Keratinocyte (primary cell): ENCODE measurements at regions not wholly inside any gene's neighbourhood (a gene's known extent, or its start where the extent isn't known, plus 50 kb on each side); places are given as distances from the start of the nearest gene placed in this dataset.

Experiments
- DNase-seq: peaks from one replicate; pipeline ENCODE4 v3.0.0-alpha.2; 2011; ENCODE audit warnings: low read depth, missing footprints, low spot score
- FAIRE-seq: peaks from 2 replicates; lab custom pipeline; 2011; peaks lifted over from hg19 to GRCh38; lab: Jason Lieb, UNC
- H2AFZ ChIP-seq: 2 replicates; pipeline ENCODE4 v1.6.0; 2012; ENCODE audit warnings: low read length, control low read depth, inconsistent platforms; ENCODE audit not compliant: control insufficient read depth
- H3K27ac ChIP-seq: 2 replicates; pipeline ENCODE4 v1.5.1; 2011; ENCODE audit warnings: low read length; ENCODE audit not compliant: control insufficient read depth, insufficient read depth
- H3K27me3 ChIP-seq: 3 replicates; pipeline ENCODE4 v1.6.0; 2011; ENCODE audit warnings: low read length; ENCODE audit not compliant: control insufficient read depth, insufficient read depth; ENCODE audit errors: extremely low read depth
- H3K36me3 ChIP-seq, 2 experiments: 2 replicates in 1 of 2; 3 replicates in 1 of 2; pipeline ENCODE4 v1.5.1; 2011; ENCODE audit warnings: low read length in 2 of 2, mild to moderate bottlenecking in 1 of 2; ENCODE audit not compliant: control insufficient read depth in 2 of 2, insufficient read depth in 2 of 2; ENCODE audit errors: extremely low read depth in 1 of 2
- H3K4me1 ChIP-seq: 3 replicates; pipeline ENCODE4 v1.5.1; 2011; ENCODE audit warnings: low read length; ENCODE audit not compliant: control insufficient read depth, insufficient read depth; ENCODE audit errors: extremely low read depth
- H3K4me2 ChIP-seq: 3 replicates; pipeline ENCODE4 v1.6.0; 2011; ENCODE audit warnings: low read depth, low read length; ENCODE audit not compliant: control insufficient read depth, insufficient read depth; ENCODE audit errors: extremely low read depth
- H3K4me3 ChIP-seq, 3 experiments: fragments of 200-600 bp in 1 of 3; sonication (generic) in 1 of 3; 2 replicates in 2 of 3; 3 replicates in 1 of 3; pipeline ENCODE4 v1.5.1; 2011 to 2016; ENCODE audit warnings: low read length in 3 of 3, mild to moderate bottlenecking in 3 of 3, control low read depth in 2 of 3, inconsistent platforms in 1 of 3, low read depth in 1 of 3, mixed read lengths in 1 of 3, mixed run types in 1 of 3, moderate library complexity in 1 of 3; ENCODE audit not compliant: control insufficient read depth in 2 of 3, insufficient read depth in 2 of 3; ENCODE audit errors: extremely low read depth in 1 of 3
- H3K79me2 ChIP-seq: 2 replicates; pipeline ENCODE4 v1.6.0; 2012; ENCODE audit warnings: low read length; ENCODE audit not compliant: control insufficient read depth, insufficient read depth
- H3K9ac ChIP-seq: 3 replicates; pipeline ENCODE4 v1.6.0; 2011; ENCODE audit warnings: low read length; ENCODE audit not compliant: control insufficient read depth, insufficient read depth; ENCODE audit errors: extremely low read depth
- H3K9me1 ChIP-seq: 3 replicates; pipeline ENCODE4 v1.6.0; 2011; ENCODE audit warnings: low read length; ENCODE audit not compliant: control insufficient read depth, insufficient read depth; ENCODE audit errors: extremely low read depth
- H3K9me3 ChIP-seq: 2 replicates; pipeline ENCODE4 v1.5.1; 2012; ENCODE audit warnings: low read depth, low read length; ENCODE audit not compliant: control insufficient read depth
- H4K20me1 ChIP-seq: 3 replicates; pipeline ENCODE4 v1.6.0; 2011; ENCODE audit warnings: low read length; ENCODE audit not compliant: control insufficient read depth, insufficient read depth; ENCODE audit errors: extremely low read depth
- CTCF ChIP-seq, 3 experiments: IDR thresholded peaks in 1 of 3; conservative IDR thresholded peaks in 1 of 3; optimal IDR thresholded peaks in 1 of 3; 2 replicates in 2 of 3; 3 replicates in 1 of 3; pipeline versions ENCODE3 to v1.5.1; 2011; ENCODE audit warnings: low read length in 3 of 3, mild to moderate bottlenecking in 3 of 3, moderate library complexity in 2 of 3, control low read depth in 1 of 3, inconsistent platforms in 1 of 3; ENCODE audit not compliant: insufficient read depth in 2 of 3; ENCODE audit errors: extremely low read depth in 1 of 3
- EZH2 ChIP-seq: IDR thresholded peaks from one replicate; pipeline ENCODE4 v1.6.1; 2012; ENCODE audit warnings: inconsistent platforms, mild to moderate bottlenecking, low read length, moderate library complexity
- dilution Hi-C: fragments of 300-500 bp; cut with MboI; formaldehyde crosslinking; loops from one replicate; pipeline ENCODE4 v1.7.0; 2020; ENCODE audit warnings: low sequenced_read_pairs; ENCODE audit not compliant: extremely low pct_ligation_motif_present

GRCh38 chr6:101230866-101231265, 162.6 kb upstream of the GRIK2 start:
- Histone ChIP-seq H3K9me1 (no peaks in the 10 kb centered on the region), H3K27ac (no peak overlapping the region), H3K79me2 (no peaks in the 10 kb centered on the region), H3K27me3 (no peaks in the 10 kb centered on the region), H3K4me1 (no peaks in the 10 kb centered on the region), H3K9ac (no peak overlapping the region), H3K9me3 (no peaks in the 10 kb centered on the region), H3K4me2 (no peak overlapping the region), H4K20me1 (no peaks in the 10 kb centered on the region), H3K4me3 (no peak overlapping the region), H3K36me3 (no peaks in the 10 kb centered on the region), H2AFZ (no peak overlapping the region)
- FAIRE-seq (no peak), DNase-seq (no peak)
- TF ChIP-seq EZH2 (no peak), CTCF (optimal IDR thresholded peaks at IDR 0.05 in 1 of 3, IDR thresholded peaks at IDR 0.05 in 1 of 3, conservative IDR thresholded peaks at IDR 0.05 in 1 of 3; ENCODE audit: extremely low read depth in 1 of 3, insufficient read depth in 2 of 3, low read length in 3 of 3) (no peak)
- dilution Hi-C loops, result no loop called here

DNA sequence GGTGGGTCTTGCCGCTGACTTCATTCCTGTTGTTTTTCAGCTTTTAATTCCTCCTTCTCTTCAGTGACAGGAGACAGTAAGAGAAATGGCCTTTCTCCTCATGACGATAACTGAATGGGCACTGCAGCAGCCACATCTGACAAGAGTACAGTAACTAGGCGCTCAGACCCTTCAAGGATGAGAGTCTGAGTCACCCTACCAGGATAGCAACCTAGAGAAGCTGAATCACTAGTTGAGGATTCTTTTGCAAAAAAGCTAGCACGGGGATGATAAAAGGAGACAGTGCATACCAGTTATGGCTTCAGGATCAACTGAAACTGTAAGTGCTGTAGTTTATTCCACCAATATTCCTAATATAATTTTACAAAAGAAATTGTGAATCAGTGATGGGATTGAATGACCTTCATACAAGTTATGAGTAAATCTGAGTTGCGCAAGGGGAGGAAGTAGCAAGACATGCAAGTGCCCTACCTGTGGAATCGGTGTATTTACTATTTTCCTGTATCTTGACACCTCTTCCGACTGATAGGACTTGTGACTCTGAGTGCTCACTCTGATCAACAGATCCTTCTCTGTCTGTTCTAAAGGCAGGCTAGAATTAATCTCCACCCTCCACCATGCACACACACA, 161.8 kb upstream of the GRIK2 start:
- no peak overlapping the region for H3K4me2 ChIP-seq
- DNase-seq, result no peak
- no peak overlapping the region for H3K4me3 ChIP-seq
- H2AFZ ChIP-seq, result no peak overlapping the region
- no peaks in the 10 kb centered on the region for H3K4me1 ChIP-seq
- TF ChIP-seq CTCF (optimal IDR thresholded peaks at IDR 0.05 in 1 of 3, IDR thresholded peaks at IDR 0.05 in 1 of 3, conservative IDR thresholded peaks at IDR 0.05 in 1 of 3; ENCODE audit: extremely low read depth in 1 of 3, insufficient read depth in 2 of 3, low read length in 3 of 3) (no peak), EZH2 (no peak)
- no peaks in the 10 kb centered on the region for H3K27me3 ChIP-seq
- no peak for FAIRE-seq
- no peaks in the 10 kb centered on the region for H3K79me2 ChIP-seq
- no peak overlapping the region for H3K9ac ChIP-seq
- no peaks in the 10 kb centered on the region for H3K36me3 ChIP-seq
- no peak overlapping the region for H3K27ac ChIP-seq
- H3K9me3 ChIP-seq, result no peaks in the 10 kb centered on the region
- dilution Hi-C loops, result no loop called here
- no peaks in the 10 kb centered on the region for H4K20me1 ChIP-seq
- H3K9me1 ChIP-seq, result no peaks in the 10 kb centered on the region
